ENCODE measurements at regions not wholly inside any gene's neighbourhood (a gene's known extent, or its start where the extent isn't known, plus 50 kb on each side); places are given as distances from the start of the nearest gene placed in this dataset.
"Not testable (repeated sequence)": the region's sequence is repeated elsewhere in the genome, so short reads cannot be mapped to it uniquely, and the experiment has no call there.

- DNase-seq: no peak
Measured at GRCh38 chr21:23949493-23949892, 1657.8 kb downstream of the MRPL39 start.

GRCh38 chr21:23939369-23940065, 1667.8 kb downstream of the MRPL39 start:
- no peak for DNase-seq

- DNase-seq: no peak
Measured at GRCh38 chr21:23936991-23937390, 1670.3 kb downstream of the MRPL39 start.

- DNase-seq: no peak
Measured at GRCh38 chr21:23936224-23936623, 1671.1 kb downstream of the MRPL39 start.

GRCh38 chr21:23930565-23930964, 1676.7 kb downstream of the MRPL39 start:
- DNase-seq: no peak

- DNase-seq: not testable (repeated sequence)
Measured at GRCh38 chr21:23926430-23926829, 1680.9 kb downstream of the MRPL39 start.

- no peak for DNase-seq
Measured at GRCh38 chr21:23921670-23922418, 1685.4 kb downstream of the MRPL39 start.

GRCh38 chr21:23900727-23901126, 1706.6 kb downstream of the MRPL39 start:
- DNase-seq: no peak

GRCh38 chr21:23899561-23899960, 1707.7 kb downstream of the MRPL39 start:
- no peak for DNase-seq

- no peak for DNase-seq
Measured at GRCh38 chr21:23890652-23891051, 1716.6 kb downstream of the MRPL39 start.

GRCh38 chr21:23887725-23888306, 1719.5 kb downstream of the MRPL39 start:
- DNase-seq: peak in 1 of 2 experiments; percentile 29

- DNase-seq: peak in 1 of 2 experiments; percentile 22
Measured at GRCh38 chr21:23886828-23887724, 1720.2 kb downstream of the MRPL39 start.

GRCh38 chr21:23881783-23882182, 1725.5 kb downstream of the MRPL39 start:
- DNase-seq: no peak

- DNase-seq: no peak
Measured at GRCh38 chr21:23876925-23877558, 1730.2 kb downstream of the MRPL39 start.

- DNase-seq: no peak
Measured at GRCh38 chr21:23874271-23874670, 1733.0 kb downstream of the MRPL39 start.

GRCh38 chr21:23861911-23862504, 1745.3 kb downstream of the MRPL39 start:
- DNase-seq: no peak

GRCh38 chr21:23858878-23859277, 1748.4 kb downstream of the MRPL39 start:
- DNase-seq: no peak

- DNase-seq: no peak
Measured at GRCh38 chr21:23853796-23854379, 1753.4 kb downstream of the MRPL39 start.

- no peak for DNase-seq
Measured at GRCh38 chr21:23837564-23837963, 1769.7 kb downstream of the MRPL39 start.

GRCh38 chr21:23822760-23823159, 1784.5 kb downstream of the MRPL39 start:
- no peak for DNase-seq

- DNase-seq: no peak
Measured at GRCh38 chr21:23817337-23817736, 1789.9 kb downstream of the MRPL39 start.

GRCh38 chr21:23812485-23812884, 1794.8 kb downstream of the MRPL39 start:
- no peak for DNase-seq

Measured in activated T-cell treated with anti-CD3 and anti-CD28 coated beads, Interleukin-2, amount 50 U/mL, for 48 hours (primary cell).